SIG-M5 treated with dmso at 0.1 percent for 504 hours (cell line): ENCODE measurements at regions not wholly inside any gene's neighbourhood (a gene's known extent, or its start where the extent isn't known, plus 50 kb on each side); places are given as distances from the start of the nearest gene placed in this dataset.
"Not testable (repeated sequence)": the region's sequence is repeated elsewhere in the genome, so short reads cannot be mapped to it uniquely, and the experiment has no call there.

Experiments
- DNase-seq: peaks from one replicate; lab custom pipeline; 2025; ENCODE audit not compliant: unreplicated experiment; lab: John Stamatoyannopoulos, UW

DNA sequence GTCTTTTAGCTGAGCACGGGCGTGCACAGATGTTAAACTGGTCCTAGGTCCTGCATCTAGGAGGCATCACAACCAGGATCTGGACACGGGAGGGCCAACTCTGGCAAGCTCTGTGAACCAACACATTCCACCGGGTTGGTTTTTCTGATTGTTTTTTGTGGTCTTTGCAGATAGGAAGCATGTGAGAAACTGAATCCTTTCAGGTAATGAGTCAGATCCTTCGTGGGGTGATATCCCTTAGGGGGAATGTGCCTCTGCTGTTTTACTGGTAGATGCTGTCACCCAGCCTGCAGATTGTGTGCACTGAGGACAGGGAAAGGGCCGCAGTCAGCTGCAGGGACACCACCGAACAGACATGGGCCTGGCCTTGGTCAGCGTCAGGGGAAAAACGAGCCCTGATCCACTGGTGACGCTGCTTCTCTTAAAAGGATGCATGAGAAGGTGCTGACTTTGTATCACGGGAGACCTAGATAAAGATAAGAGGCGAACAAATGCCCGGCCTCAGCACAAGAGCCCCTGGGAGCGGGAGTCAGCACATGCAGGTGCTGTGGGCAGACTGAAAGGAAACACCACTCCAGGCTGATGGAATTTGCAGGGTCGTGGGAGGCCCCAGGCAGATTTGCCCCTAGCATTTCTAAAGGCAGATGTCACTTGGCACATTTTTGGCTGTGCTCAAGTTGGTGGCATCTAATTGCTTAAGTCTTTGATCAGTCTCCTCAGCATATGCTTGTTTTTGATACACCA, 51.1 kb downstream of the DOP1B start:
- DNase-seq, result no peak

DNA sequence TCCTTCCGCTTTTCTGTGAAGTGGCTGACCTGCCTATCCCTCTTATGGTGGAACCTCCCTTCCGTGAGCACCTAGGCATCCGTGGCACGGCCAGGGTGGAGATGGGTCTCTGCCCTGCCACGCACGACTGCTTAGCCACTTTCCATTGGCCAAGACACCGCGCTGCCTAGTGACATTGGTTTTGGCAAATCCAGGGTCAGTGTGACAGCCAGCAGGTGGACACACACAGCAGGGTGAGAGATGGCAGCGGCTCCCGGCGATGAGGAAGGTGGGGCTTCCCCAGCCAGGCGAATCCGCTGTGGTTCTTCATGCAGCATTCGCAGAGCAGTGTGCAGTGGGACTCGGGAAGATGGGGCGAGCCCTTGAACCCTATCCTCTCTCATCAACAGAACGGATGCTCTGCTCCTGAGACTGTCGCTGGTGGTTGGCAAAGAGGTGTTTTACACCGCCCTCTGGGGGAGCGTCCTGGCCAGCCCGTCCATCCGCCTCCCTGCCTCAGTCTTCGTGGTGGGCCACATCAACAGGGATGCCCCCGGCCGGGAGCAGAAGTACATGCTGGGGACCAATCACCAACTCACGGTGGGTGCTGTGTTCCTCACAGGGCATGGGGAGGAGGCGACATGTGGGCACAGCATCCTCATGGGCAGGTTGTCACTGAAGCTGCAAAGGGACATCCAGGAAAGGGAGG, 51.8 kb downstream of the DOP1B start:
- no peak for DNase-seq

DNA sequence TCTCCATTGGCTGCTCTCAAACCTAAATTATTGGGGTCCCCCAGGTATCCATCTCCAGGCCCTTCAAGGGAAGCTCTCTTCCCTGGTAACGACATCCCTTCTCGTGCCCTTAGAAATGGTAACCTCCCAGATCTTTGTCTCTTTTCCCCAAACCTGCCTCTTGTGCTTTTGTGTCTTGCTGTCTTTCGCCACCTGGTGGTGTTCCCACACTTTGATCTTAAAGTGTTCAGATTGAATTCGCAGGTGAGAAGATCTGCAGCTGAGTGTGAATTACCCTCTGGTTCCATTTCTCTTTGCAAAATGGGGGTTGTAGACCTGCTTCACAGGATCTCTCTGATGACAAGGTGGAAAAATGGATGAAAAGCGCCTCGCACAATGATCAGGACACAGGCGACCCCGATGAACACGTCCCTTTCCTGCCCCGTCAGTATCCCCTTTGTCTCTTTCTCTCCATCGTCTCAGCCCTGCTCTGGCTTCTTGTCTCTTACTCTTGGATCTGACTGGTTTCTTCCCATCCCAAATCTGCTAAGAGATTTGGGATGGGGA, 53.1 kb downstream of the DOP1B start:
- peak; percentile 52 for DNase-seq

DNA sequence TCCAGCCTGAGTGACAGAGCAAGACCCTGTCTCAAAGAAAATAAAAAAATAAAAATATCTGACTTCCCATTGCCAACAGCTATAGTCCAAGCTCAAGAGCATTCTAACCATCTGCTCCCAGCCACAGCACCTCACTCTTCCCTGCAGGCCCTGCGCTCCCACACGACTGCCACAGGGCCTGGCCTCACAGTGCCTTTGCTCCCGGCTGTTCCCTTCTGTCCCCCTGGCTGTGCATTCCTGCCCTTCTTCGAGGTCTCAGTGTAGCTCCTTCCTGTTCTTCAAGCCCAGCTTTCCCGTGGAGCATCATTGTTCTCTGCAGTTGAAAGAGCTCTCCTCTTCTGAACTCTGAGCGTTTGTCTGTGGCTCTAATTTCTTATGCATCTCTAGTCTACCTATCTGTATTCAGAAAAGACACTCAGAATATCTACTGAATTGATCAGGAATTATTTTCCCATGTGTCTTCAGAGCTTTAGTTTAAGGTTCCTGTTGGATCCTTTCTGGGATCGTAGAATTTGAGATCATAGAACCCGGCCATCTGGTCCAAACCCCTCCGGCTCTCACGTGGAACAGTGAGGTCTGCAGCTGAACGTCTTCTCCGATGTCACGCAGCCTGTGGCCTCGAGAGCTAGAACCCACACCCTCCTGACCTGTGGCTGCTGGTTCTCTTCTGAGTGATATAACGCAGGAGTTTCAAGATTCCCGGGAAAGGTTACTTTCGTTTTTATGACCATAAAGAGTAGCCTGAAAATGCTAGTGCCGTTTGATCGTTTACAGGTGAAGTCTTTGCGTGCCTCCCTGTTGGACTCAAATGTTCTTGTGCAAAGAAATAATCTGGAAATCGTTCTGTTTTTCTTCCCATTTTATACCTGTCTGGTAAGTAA, 54.4 kb downstream of the DOP1B start:
- DNase-seq, result no peak

DNA sequence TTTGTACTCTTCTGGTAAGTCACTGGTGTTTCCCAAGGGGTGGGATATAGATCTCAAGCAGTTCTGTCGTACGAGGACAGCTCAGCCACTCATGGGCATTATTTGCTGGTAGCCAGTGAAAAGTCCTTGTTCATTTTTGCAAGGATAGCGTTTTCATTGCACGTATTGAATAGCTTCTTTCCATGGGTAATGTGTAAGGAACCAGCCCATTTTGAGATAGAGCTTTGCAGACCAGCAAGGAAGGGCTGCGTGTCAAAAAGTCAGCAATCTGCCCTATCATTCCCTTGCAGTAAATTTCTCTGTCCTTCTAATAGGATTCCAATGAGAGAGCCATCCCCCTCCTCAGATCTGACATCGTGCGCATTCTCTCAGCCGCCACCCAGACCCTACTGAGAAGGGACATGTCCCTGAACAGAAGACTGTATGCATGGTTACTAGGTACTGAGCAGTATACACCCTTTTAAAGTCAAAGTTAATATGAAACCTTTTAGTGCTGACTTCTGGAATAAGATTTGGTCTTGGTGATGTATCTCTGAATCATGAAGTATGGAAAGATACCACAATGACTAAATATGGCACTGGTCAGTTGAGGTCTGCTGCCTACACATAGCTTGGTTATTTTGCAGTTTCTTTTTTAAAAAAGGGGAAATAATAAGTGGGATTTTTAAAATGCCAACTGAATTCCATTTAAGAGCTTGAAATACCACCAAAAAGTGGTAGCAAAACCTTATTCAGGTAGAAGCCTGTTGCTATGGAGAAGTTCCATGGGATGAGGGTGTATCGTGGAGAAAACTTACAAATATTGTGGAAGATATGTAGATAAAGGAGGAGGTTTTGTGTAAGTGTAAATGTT, 55.3 kb downstream of the DOP1B start:
- no peak for DNase-seq

DNA sequence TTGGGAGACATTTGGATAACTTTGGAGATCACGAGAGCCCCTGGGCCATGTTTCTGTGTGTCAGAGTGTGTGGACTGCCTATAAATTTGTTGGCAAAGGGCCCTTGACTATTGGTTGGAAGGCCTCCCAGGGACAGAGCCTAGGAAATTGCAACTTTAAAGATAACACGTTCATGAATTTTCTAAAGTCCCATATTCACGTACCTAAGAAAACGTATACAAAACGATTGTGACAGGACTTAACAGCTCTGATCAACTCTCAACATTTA, 55.8 kb downstream of the DOP1B start:
- DNase-seq, result no peak

DNA sequence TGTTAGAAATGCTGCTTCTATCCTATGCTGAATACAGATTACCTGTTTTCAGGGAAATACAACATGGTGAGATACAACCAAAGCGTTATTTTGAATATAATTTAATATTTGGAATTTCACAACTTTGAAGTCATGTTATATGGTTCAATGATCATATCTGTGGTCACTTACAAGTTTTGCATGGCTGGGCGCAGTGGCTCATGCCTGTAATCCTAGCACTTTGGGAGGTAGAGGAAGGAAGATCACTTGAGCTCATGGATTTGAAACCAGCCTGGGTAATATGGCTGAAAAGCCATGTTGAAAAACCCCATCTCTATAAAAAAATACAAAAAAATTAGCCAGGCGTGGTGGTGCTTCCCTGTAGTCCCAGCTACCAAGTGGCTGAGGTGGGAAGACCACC, 57.9 kb downstream of the DOP1B start:
- DNase-seq, result no peak

DNA sequence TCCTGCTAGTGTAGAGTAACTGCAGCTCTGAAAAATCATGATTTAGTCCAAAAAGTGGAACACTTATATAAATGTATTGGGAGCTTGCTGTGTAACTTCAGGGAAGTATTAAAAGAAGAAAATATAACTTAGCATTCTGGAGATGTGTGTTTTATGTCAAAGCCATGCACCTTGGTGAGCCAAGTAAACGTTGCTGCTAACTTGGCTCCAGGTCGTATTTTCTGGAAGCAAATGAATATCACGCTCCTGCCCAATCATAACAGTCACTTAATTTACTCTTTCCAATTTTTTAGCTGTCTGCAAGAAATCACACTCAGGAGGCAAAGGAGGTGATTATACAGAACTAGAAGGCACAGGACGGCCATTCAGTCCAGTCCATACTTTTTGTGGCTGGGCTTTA, 61.1 kb downstream of the DOP1B start:
- no peak for DNase-seq

DNA sequence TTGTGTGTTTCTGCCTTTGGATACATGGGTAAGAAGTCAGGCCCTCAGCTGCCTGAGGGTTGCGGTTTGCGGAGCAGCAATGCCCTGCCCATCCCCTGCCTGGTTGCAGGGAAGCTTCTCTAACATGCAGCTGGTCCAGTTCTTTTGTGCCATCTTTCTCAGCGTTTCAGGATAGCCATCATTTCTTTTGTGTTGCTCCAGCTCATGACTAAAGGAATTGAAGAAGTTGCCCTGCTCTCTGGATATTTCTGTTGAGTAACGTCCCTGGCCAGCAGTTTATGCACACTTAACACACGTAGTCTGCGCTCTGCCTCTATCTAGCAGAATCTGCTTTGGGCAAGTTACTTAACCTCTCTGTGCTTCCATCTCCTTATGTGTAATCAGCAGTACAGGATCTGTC, 62.1 kb downstream of the DOP1B start:
- DNase-seq, result no peak

DNA sequence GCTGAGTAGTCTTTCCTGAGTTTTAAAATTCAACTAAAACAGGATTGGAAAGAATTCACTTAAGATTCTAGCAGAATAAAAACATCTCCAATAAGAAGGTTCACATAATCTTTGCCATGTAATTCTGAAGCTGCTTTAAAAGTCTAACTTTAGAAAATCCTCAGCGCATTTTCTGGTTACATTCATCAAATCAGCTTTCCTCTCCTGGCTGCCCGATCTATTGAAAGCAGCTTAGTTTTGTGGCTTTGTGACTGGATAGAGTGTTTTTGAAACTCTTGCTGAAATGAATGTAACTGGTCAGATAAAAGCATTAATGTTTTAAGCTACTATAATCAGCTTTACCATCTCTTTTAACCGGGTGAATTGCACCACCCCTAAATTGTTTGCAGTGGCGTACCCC, 66.8 kb downstream of the DOP1B start:
- no peak for DNase-seq

DNA sequence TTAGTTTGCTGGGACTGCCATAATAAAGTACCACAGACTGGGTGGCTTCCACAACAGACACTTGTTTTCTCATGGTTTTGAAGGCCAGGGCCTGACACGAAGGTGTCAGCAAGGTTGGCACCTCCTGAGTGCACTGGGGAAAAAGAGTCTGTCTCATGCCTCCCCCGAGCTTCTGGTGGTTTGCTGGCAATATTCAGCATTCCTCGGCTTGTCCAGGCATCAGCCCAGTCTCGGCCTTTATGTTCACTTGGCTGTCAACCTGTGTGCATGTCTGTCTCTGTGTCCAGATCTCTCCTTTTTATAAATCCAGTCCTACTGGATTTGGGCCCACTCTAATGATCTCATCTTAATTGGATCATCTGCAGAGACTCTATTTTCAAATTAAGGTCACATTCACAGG, 72.6 kb downstream of the DOP1B start:
- DNase-seq, result no peak

DNA sequence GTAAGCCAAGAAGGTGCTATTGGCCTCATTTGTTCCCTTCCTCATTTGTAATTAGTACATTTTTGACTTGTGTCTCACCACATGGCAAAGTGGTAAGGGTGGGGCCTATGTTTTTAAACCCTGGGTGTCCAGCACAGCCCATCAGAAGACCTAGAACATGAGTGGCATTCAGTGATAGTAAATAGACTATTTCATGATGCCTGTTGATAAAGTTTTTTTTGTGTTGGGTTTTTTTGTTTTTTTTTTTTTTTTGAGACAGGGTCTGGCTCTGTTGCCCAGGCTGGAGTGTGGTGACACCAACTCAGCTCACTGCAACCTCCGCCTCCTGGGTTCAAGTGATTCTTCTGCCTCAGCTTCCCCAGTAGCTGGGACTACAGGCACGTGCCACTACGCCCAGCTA, 74.8 kb downstream of the DOP1B start:
- not testable (repeated sequence) for DNase-seq

DNA sequence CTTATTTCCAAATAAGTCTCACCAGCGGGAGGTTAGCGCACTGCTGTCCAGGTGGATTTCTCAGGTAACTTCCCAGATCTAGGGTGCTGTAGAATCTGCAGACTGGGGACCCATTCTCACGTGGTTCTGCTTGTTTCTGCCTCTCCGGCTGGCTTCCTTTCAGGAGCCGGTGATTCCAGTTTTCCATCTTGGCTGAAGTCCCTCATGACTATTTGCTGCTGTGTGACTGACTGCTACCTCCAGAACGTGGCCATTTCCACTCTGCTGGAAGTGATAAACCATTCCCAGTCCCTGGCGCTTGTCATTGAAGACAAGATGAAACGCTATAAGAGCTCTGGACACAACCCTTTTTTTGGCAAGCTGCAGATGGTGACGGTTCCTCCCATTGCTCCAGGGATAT, 76.0 kb downstream of the DOP1B start:
- DNase-seq, result no peak

DNA sequence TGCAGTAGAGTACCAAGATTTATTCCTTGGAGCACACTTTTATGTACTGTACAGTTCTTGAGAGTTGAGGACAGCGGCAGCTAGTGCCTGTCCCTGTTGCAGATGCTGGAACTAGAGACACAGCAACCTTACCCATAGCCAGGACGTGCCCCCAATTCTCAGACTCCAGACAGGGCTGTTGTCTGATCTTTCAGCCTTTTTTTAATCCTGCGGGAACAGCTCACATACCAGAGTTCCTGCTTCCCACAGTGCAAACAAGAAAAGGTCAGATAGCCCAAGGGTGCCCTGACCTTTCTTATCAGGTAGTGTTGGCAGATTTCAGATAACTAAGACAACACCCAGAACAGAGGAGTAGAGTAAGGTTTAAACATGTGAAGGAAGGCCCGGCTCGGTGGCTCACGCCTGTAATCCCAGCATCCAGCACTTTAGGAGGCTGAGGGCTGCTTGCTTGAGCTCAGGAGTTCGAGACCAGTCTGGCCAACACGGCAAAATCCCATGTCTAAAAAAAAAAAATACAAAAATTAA, 78.5 kb downstream of the DOP1B start:
- DNase-seq, result no peak

DNA sequence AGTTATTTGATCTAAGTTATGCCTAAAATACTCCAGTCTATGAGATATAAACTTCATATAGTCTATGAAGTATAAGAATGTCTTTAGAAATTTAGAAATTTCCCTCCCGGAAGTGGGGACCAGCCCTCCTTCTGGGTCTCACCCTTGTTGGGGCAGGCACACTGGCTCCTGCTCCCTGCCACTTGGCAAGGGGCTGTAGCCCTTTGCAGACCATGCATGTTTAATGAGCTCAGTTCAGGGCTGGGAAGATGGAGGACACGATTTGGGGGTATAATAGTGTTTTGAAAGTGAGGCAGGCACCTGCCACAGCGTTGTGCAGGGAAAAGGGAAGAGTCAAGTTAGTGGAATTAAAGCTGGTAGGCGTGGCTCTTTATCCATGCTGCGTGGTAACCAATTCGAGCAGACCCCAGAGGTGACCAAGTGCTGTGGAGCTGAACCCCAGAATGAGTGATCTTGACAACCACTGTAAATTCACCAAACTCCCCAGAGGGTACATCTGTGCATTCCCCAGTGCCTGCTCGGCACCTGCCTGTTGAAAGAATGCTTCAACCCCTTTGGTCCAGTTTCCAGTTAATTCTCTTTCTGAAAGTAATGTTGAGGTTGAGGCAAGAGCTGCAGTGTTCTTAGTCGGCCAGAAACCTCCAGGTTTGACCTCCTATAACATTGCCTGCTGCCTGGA, 79.6 kb downstream of the DOP1B start:
- DNase-seq, result no peak

DNA sequence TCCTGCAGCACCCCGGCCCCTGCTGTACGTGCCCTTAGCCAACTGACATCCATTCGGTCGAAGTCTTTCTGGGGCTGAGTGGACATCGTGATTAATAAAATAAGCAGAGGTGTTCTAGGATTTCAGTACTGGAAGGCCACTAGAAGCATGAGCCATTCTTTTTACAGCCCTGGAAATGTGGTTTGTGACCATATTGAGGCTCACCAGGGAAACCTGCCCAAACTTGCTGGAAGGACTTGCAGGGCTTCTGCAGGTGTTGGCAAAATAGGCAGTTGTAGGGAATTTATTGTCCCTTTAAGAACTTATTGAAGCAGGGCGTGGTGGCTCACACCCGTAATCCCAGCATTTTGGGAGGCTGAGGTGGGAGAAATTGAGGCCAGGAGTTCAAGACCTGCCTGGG, 80.8 kb downstream of the DOP1B start:
- DNase-seq, result no peak

DNA sequence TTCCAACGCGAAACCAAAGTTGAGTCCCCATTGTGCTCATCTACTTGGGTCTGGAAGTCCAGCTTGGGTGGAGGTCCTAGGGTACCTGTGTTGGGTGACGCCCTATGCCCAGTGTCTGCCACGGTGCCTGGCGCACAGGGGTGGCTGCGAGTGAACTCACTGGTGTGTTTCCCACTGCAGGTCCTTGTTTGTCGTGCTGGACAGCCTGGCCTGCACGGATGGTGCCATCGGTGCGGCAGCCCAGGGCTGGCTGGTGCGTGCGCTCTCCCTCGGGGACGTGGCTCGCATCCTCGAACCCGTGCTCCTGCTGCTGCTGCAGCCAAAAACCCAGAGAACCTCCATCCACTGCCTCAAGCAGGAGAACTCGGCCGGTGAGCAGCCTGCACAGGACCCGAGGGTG, 80.4 kb upstream of the MORC3 start:
- no peak for DNase-seq

DNA sequence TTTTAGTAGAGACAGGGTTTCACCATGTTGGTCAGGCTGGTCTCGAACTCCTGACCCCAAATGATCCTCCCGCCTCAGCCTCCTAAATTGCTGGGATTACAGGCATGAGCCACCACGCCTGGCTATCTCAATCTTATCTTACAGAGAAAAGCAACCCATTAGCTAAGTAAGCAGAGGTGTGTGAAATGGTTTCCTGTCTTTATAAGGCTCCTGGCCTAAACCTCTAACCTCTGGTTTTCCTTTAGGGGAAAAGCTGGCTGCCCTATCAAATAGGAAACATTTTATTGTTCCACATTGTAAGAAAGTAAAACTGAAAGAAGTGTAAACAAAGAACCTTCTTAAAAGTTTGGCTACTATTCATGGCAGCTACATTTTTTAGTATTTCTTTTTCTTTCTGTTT, 78.3 kb upstream of the MORC3 start:
- no peak for DNase-seq

DNA sequence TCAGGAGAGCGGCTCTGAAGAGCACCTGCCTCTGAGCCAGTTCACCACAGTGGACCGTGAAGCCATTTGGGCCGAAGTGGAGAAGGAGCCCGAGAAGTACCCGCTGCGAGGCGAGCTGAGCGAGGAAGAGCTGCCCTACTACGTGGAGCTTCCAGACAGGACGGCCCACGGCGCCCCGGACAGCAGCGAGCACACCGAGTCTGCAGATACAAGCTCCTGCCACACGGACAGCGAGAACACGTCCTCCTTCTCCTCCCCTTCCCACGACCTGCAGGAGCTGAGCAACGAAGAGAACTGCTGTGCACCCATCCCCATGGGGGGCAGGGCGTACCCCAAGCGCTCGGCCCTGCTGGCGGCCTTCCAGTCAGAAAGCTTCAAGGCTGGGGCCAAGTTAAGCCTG, 74.9 kb upstream of the MORC3 start:
- DNase-seq, result no peak

DNA sequence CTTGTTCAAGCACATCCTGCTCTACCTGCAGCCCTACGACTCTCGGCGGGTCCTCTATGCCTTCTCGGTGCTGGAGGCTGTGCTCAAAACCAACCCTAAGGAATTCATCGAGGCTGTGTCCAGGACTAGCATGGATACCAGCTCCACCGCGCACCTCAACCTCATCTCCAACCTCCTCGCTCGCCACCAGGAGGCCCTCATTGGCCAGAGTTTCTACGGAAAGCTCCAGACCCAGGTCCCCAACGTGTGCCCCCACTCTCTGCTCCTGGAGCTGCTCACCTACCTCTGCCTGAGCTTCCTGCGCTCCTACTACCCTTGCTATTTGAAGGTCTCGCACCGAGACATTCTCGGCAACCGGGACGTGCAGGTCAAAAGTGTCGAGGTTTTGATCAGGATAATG, 74.3 kb upstream of the MORC3 start:
- no peak for DNase-seq
